Activated CD8-positive, alpha-beta memory T cell treated with anti-CD3 and anti-CD28 coated beads, Interleukin-2, amount 10 ng/mL, durations not matched to agents 7 days and 5 days (primary cell): ENCODE measurements at regions not wholly inside any gene's neighbourhood (a gene's known extent, or its start where the extent isn't known, plus 50 kb on each side); places are given as distances from the start of the nearest gene placed in this dataset.

Experiments
- ATAC-seq: fragments of 150-1000 bp; cut with Tn5 transposase; one replicate; pipeline ENCODE4 v1.10.0; 2021; ENCODE audit warnings: moderate library complexity
- CTCF ChIA-PET: fragments of 350-600 bp; sonication (Branson Sonifier 250); formaldehyde crosslinking; loops from one replicate; lab custom pipeline; 2021; ENCODE audit warnings: antibody characterized with exemption; lab: Charles Lee
- DNase-seq: peaks from one replicate; pipeline ENCODE4 v3.0.0-alpha.2; 2020
- H3K27ac Mint-ChIP-seq: one replicate; pipeline ENCODE4 v1.8.0; 2021; ENCODE audit warnings: mild to moderate bottlenecking, mixed read lengths
- H3K27me3 Mint-ChIP-seq: one replicate; pipeline ENCODE4 v1.8.0; 2021; ENCODE audit warnings: mixed read lengths
- H3K36me3 Mint-ChIP-seq: one replicate; pipeline ENCODE4 v1.8.0; 2021; ENCODE audit warnings: mild to moderate bottlenecking, mixed read lengths
- H3K4me1 Mint-ChIP-seq: one replicate; pipeline ENCODE4 v1.8.0; 2021; ENCODE audit warnings: mixed read lengths
- H3K4me3 Mint-ChIP-seq: one replicate; pipeline ENCODE4 v1.8.0; 2021; ENCODE audit warnings: mild to moderate bottlenecking, moderate library complexity, mixed read lengths
- H3K9me3 Mint-ChIP-seq: one replicate; pipeline ENCODE4 v1.8.0; 2022; ENCODE audit warnings: low read depth, mixed read lengths

DNA sequence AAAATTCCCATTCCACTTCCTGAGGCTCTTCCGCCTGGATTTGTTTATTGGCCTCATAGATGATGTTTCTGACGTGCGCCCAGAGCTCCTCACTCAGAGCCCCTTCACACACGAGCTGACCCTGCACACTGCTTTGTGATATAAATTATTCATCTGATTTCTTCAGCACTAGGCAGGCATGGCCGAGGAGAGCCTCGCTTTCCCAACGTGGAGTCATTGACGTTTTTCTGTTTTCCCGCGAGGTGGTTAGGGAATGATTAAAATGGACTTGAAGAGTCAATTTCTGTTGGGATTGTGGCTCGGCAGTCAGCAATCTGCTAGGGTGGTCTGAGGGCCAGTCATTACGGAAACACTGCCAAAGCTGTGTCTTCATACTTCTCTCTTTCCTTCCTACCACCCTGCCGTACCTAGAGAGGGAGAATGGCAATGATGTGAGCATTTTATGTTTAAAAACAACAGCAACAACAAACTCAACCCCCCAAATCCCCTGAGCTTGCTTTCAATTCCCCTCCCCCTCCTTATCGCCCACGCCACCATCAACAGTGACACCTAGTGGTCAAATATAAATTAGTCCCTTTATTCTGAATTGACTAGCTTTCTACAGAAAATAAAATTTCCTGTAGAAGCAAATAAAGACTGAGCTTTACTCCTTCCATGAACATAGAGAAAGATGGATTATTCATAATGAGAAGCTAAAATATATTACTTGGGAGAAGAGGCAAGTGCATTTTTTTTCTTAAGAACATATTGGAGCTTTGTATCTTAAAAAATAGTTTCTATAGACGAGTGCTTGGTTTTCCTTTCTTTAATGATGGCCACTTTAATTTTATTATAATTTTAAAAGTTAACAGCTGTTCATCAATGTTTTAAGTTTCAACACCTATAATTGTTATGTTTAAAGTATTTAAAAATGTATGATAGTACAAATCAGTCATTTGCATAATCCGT, 285.1 kb downstream of the MTX2 start:
- DNase-seq (peak; percentile 50), ATAC-seq (peak; percentile 39)
- Mint-ChIP-seq H3K36me3 (no peaks in the 10 kb centered on the region), H3K27ac (no peak overlapping the region), H3K9me3 (no peaks in the 10 kb centered on the region), H3K4me3 (peak overlapping the region; percentile 59), H3K27me3 (peaks cover 58% of the 10 kb centered on the region), H3K4me1 (peaks cover 13% of the 10 kb centered on the region)
- CTCF ChIA-PET, result interaction anchor here (0.8 to 2.8 kb wide), 39 partner anchors 8 to 838 kb away, joined by 3 to 35 read pairs (median 5); partner anchors contain the start of gene AGPS

DNA sequence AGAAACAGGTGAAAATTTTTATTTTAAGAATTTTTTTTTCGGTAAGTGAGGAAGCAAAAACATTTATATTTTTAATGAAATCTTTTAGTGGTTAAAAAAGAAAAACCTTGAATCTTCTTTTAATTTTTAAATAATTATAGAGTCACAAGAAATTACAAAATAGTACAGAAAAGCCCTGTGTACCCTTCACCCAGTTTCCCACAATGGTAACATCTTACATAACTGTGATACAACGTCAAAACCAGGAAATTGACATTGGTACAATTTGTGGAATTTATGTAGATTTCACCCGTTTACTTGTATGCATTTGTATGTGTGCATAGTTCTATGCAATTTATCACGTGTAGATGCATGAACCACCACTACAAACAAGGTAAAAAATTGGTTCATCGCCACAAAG, 285.9 kb downstream of the MTX2 start:
- no peaks in the 10 kb centered on the region for H3K9me3 Mint-ChIP-seq
- CTCF ChIA-PET, result interaction anchor here (0.8 to 2.8 kb wide), 34 partner anchors 9 to 593 kb away, joined by 3 to 35 read pairs (median 6); no protein-coding TSS in a partner anchor
- peaks cover 13% of the 10 kb centered on the region for H3K4me1 Mint-ChIP-seq
- no peak for ATAC-seq
- H3K27me3 Mint-ChIP-seq, result peaks cover 63% of the 10 kb centered on the region
- H3K27ac Mint-ChIP-seq, result no peak overlapping the region
- DNase-seq, result no peak
- H3K36me3 Mint-ChIP-seq, result no peaks in the 10 kb centered on the region
- no peak overlapping the region for H3K4me3 Mint-ChIP-seq

DNA sequence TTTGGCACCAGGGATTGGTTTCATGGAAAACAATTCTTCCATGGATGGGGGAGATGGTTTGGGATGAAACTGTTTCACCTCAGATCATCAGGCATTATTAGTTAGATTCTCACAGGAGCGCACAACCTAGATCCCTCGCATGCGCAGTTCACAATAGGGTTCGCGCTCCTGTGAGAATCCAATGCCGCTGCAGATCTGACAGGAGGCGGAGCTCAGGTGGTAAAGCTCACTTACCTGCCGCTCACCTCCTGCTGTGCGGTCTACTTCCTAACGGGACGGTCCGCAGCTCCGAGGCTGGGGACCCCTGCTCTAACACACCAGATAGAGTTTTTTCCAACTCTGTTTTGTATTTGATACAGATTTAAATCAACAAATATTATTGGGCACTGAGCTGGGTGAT, 286.5 kb downstream of the MTX2 start:
- Mint-ChIP-seq H3K27me3 (peaks cover 68% of the 10 kb centered on the region), H3K9me3 (no peaks in the 10 kb centered on the region), H3K4me1 (peaks cover 13% of the 10 kb centered on the region), H3K27ac (no peak overlapping the region), H3K4me3 (no peak overlapping the region), H3K36me3 (no peaks in the 10 kb centered on the region)
- no peak for DNase-seq
- ATAC-seq, result no peak
- CTCF ChIA-PET, result interaction anchor here (0.7 to 1.2 kb wide), 4 partner anchors 15 to 415 kb away, joined by 3 to 4 read pairs (median 4); no protein-coding TSS in a partner anchor

DNA sequence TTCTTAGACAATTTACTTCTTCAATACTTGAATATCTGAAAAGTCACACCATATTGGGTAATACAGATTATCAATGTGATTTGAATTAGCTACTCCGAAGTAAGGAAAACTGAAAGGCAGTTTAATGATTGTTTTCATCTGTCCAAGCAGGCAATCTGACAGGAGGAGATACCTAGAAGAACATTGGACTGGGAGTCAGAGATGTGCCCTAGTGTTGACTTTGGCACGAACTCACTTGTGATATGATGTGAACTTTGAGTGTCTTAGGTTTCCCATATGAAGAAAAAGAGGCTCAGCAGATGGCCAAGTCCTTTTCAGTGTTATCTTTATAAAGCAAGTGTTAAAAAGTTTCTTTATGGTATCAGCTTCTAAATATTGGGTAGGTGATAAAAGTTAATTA, 287.1 kb downstream of the MTX2 start:
- H3K27me3 Mint-ChIP-seq, result peaks cover 73% of the 10 kb centered on the region
- no peak overlapping the region for H3K4me3 Mint-ChIP-seq
- no peaks in the 10 kb centered on the region for H3K9me3 Mint-ChIP-seq
- ATAC-seq (no peak), DNase-seq (no peak)
- CTCF ChIA-PET, result interaction anchor here (0.7 to 1.2 kb wide), 4 partner anchors 14 to 415 kb away, joined by 3 to 4 read pairs (median 4); no protein-coding TSS in a partner anchor
- H3K27ac Mint-ChIP-seq, result no peak overlapping the region
- H3K36me3 Mint-ChIP-seq, result no peaks in the 10 kb centered on the region
- H3K4me1 Mint-ChIP-seq, result peaks cover 13% of the 10 kb centered on the region

DNA sequence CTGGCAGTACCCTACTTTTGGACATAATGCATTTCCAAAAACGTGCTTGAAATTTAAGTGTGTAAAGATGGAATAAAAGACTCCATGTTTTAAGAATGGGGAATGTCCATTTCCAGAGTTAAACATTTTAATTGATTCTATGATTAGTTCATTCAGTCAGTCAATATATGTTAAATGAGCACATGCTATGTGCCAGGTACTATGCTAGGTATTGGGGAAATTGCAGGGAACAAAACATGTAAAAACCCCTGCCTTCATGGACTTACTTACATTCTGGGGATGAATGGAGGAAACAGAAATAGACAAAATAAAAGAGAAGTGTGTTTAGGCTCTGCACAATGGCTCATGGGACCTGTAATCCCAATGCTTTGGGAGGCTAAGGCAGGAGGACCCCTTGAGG, 288.6 kb downstream of the MTX2 start:
- Mint-ChIP-seq H3K9me3 (no peaks in the 10 kb centered on the region), H3K36me3 (no peaks in the 10 kb centered on the region), H3K4me3 (no peak overlapping the region), H3K4me1 (peaks cover 13% of the 10 kb centered on the region), H3K27me3 (peaks cover 74% of the 10 kb centered on the region), H3K27ac (no peak overlapping the region)
- ATAC-seq (no peak), DNase-seq (no peak)
- CTCF ChIA-PET, result no interaction called here

DNA sequence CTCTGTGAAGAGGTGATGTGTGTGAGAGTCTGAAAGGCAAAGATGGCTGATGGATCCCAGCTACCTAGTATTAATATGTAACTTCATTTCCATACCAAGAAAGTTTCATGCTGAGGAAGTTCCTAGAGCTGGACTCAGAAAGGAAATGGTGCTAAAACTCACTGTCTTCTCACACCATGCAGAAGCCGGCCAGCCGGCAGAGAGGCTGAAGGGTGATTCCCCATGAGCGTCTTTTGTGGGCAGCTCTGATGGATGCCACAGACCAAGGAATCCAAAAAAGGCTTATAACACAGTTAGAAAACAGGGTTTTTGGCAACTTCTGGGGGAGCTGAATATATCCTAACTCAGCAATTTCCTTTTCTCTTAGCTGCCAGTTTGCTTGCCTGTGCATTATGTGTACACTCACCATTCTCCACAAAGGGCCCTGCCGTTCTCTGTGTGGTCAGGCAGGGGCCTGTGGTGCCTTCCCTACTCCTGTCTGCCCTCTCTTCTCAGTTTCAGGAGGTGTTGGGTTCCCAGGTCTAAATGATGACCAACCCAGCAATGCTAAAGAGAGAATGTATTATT, 289.4 kb downstream of the MTX2 start:
- CTCF ChIA-PET, result interaction anchor here (0.7 kb wide), 1 partner anchor 591 kb away, joined by 3 read pairs; no protein-coding TSS in a partner anchor
- Mint-ChIP-seq H3K27me3 (peaks cover 74% of the 10 kb centered on the region), H3K27ac (no peak overlapping the region), H3K36me3 (no peaks in the 10 kb centered on the region), H3K4me3 (no peak overlapping the region), H3K4me1 (peaks cover 11% of the 10 kb centered on the region), H3K9me3 (no peaks in the 10 kb centered on the region)
- ATAC-seq, result no peak
- DNase-seq, result no peak

DNA sequence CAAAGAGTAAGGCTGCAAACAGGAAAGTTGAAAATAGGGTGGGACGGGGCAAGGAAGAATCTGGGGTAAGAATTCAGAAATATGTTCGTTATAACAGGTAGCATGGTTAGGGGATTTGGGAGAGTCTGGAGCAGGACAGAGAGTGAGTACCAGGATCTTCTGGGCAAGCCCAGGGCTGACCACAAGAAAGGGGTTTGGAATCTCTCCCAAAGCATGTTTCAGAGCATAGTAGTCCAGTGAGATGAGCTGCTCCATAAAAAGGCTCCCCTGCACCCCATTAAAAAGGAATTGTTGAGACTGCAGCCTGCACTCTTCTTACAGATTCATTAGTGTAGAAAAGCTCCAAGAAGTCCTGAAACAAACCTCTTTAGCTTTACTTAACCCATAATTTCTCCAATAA, 291.1 kb downstream of the MTX2 start:
- Mint-ChIP-seq H3K9me3 (no peaks in the 10 kb centered on the region), H3K4me1 (peaks cover 2% of the 10 kb centered on the region), H3K4me3 (no peak overlapping the region), H3K27ac (no peak overlapping the region), H3K36me3 (no peaks in the 10 kb centered on the region), H3K27me3 (peaks cover 72% of the 10 kb centered on the region)
- CTCF ChIA-PET, result no interaction called here
- ATAC-seq, result no peak
- DNase-seq, result no peak

DNA sequence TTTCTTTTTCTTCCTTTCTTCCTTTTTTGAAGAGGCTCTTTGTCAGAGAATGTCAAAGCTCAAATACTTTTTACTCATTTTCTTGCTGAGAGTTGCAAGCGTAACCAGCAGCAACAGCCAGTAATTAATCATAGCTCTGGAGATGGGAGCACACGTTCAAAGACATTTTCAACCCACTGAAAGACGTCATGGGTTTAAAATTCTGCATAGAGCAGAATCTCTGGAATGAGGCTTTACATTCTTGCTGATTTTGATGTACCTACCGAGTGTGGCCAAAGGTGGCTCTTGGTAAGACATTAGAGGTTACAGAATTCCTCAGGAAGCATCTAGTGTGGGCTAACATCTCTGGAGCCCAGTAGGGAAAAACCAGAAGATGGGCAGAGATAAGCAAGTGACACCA, 292.5 kb downstream of the MTX2 start:
- no peak for DNase-seq
- Mint-ChIP-seq H3K36me3 (no peaks in the 10 kb centered on the region), H3K4me3 (no peak overlapping the region), H3K9me3 (no peaks in the 10 kb centered on the region), H3K4me1 (peaks cover 2% of the 10 kb centered on the region), H3K27ac (no peak overlapping the region), H3K27me3 (peaks cover 68% of the 10 kb centered on the region)
- ATAC-seq, result no peak
- CTCF ChIA-PET, result interaction anchor here (0.9 to 1.0 kb wide), 2 partner anchors 90 to 421 kb away, joined by 3 read pairs; no protein-coding TSS in a partner anchor

DNA sequence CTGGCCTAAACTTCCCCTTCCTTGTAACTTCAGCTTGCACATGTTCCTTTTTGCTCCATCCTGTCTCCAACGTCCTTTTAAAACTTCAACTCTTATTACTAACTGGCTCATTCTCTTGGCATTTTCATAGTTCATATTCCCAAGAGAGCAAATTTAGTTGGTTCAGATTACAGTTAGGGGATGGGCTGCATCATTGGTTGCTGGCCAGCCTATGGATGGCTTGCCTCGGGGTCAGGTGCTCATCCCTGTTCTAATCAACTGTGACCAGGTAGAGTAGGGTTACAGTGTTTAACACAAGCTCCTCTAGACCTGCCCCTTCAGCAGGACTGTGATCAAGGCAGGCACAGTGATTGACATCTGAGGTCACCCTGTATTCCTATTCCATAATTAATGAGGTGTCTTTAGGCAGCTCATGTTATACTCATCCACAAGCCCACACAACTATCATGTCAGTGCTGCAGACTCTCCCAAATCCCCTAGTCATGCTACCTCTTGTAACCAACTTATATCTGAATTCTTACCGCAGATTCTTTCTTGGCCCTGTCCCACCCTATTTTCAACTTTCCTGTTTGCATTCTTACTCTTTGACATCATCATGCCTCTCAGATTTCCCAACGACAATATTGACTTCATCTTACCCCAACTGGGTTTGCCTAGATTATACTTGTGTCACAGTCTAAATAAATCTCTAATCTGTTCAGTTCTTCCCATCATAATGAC, 293.3 kb downstream of the MTX2 start:
- peaks cover 66% of the 10 kb centered on the region for H3K27me3 Mint-ChIP-seq
- no peak overlapping the region for H3K4me3 Mint-ChIP-seq
- no peak overlapping the region for H3K27ac Mint-ChIP-seq
- no peaks in the 10 kb centered on the region for H3K36me3 Mint-ChIP-seq
- ATAC-seq (no peak), DNase-seq (no peak)
- H3K9me3 Mint-ChIP-seq, result no peaks in the 10 kb centered on the region
- CTCF ChIA-PET, result interaction anchor here (3.1 kb wide), 1 partner anchor 8 kb away, joined by 13 read pairs; no protein-coding TSS in a partner anchor
- H3K4me1 Mint-ChIP-seq, result peaks cover 2% of the 10 kb centered on the region

DNA sequence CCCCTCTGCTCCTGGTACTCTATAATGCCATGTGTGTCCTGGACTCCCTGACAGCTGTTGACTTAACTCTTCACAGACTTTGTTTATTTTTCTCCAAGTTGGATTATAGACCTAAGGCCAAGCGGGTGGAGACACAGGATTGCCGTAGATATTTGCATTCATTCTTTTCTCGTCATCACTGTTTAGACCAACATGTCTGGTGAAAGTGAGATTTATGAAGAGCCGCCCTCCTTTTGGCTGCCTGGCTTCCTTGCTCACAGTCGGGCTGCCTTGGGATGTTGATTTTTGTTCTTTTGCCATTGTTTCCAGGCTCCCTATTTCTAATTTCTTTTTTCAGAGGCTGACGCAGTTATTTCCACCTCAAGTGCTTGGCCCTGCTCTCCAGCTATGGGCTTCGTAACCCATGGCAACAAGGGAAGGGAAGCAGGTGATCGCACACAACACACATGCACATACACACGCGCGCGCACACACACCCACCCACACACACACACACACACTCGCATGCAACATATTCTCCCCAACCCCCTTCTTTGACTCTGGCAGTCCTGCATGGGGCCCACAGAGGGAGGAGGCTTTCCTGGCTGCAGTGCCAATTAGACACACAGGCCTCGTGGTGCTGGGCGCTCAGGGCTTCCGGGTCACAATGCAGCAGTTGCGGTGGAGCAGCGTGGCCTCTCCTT, 296.5 kb downstream of the MTX2 start:
- peaks cover 68% of the 10 kb centered on the region for H3K27me3 Mint-ChIP-seq
- H3K9me3 Mint-ChIP-seq, result no peaks in the 10 kb centered on the region
- H3K4me3 Mint-ChIP-seq, result no peak overlapping the region
- no peaks in the 10 kb centered on the region for H3K36me3 Mint-ChIP-seq
- no peak for ATAC-seq
- H3K4me1 Mint-ChIP-seq, result no peaks in the 10 kb centered on the region
- H3K27ac Mint-ChIP-seq, result no peak overlapping the region
- CTCF ChIA-PET, result interaction anchor here (0.7 to 3.1 kb wide), 2 partner anchors 11 to 61 kb away, joined by 3 to 13 read pairs; no protein-coding TSS in a partner anchor
- DNase-seq, result no peak

DNA sequence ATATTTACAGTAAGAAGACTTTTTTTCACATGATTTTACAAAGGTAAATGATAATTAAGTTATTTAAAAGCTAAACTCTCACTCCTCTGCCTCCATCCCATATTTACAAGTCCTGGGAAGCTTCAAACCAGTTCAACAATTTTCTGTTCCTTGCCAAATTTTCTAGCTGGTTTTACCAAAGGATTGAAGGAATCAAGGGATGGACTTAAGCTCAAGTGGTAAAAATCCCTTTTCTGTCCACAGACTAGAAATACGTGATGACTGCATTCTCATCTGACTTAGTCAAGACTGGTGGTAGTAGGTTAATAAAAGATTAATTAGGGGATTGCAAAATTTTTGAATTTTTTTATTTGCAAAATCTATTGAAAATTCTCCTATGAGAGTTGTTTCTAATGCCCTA, 297.3 kb downstream of the MTX2 start:
- no peaks in the 10 kb centered on the region for H3K9me3 Mint-ChIP-seq
- DNase-seq (no peak), ATAC-seq (no peak)

DNA sequence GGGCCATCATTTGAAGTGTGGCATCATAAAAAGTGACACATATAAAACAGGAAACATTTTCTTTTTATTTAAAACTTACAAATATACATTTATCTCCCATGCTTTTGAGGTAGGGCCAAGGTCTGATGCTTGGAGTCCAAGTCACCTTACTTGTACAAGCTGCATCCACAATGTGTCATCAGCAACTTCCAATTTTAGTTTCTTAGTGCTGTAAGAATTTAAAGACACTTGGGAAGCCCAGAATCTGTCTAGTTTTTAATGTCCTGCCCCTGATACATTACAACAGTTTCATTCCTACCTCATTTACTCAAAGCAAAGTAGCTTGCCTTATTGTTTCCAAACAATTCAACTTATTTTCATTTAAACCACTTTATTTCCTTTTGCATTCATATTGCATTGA, 297.7 kb downstream of the MTX2 start:
- Mint-ChIP-seq H3K27me3 (peaks cover 60% of the 10 kb centered on the region), H3K27ac (no peak overlapping the region)
- CTCF ChIA-PET, result interaction anchor here (0.9 kb wide), 1 partner anchor 13 kb away, joined by 3 read pairs; no protein-coding TSS in a partner anchor

More for the DNA sequence above, 297.3 kb downstream of the MTX2 start:
- Mint-ChIP-seq H3K4me3 (no peak overlapping the region), H3K27ac (no peak overlapping the region), H3K4me1 (no peaks in the 10 kb centered on the region), H3K36me3 (no peaks in the 10 kb centered on the region), H3K27me3 (peaks cover 63% of the 10 kb centered on the region)
- CTCF ChIA-PET, result interaction anchor here (0.9 kb wide), 1 partner anchor 12 kb away, joined by 3 read pairs; no protein-coding TSS in a partner anchor

More for the DNA sequence above, 297.7 kb downstream of the MTX2 start:
- H3K4me1 Mint-ChIP-seq, result no peaks in the 10 kb centered on the region
- no peaks in the 10 kb centered on the region for H3K36me3 Mint-ChIP-seq
- H3K9me3 Mint-ChIP-seq, result no peaks in the 10 kb centered on the region
- ATAC-seq (no peak), DNase-seq (no peak)
- H3K4me3 Mint-ChIP-seq, result no peak overlapping the region
